ENCODE measurements at regions not wholly inside any gene's neighbourhood (a gene's known extent, or its start where the extent isn't known, plus 50 kb on each side); places are given as distances from the start of the nearest gene placed in this dataset.
"Not testable (repeated sequence)": the region's sequence is repeated elsewhere in the genome, so short reads cannot be mapped to it uniquely, and the experiment has no call there.

DNA sequence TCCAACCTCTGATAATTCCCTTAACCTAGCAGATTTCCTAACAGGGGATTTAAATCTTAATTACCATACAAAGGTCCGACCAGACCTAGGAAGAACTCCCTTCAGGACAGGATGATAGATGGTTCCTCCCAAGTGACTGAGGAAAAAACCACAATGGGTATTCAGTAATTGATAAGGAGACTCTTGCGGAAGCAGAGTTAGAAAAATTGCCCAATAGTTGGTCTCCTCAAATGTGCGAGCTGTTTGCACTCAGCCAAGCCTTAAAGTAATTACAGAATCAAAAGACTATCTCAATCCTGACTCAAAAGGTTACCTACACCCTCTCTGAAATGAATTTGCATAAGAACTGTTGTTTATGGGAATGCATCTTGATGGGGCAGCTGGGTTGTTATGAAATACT, 350.7 kb downstream of the DAD1 start:
- TF ChIP-seq CTCF, POLR2A (IDR thresholded peaks at IDR 0.05): not testable (repeated sequence)
